ENCODE measurements at regions not wholly inside any gene's neighbourhood (a gene's known extent, or its start where the extent isn't known, plus 50 kb on each side); places are given as distances from the start of the nearest gene placed in this dataset.
"Not testable (repeated sequence)": the region's sequence is repeated elsewhere in the genome, so short reads cannot be mapped to it uniquely, and the experiment has no call there.

DNA sequence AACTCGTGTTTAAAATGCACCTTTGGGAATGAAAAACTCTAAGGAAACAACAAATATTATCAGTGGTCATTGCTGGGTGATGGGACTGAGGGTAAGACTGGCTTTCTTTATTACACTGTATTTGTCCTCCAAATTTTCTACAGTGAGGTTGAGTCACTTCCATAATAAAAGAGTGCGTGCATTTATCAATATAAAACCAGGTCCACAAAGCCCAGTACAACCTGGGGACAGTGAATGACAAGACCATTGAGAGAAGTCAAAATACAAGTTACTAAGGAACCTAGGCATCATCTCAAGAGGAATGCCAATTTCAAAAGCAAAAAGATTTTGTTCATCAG, 76.4 kb downstream of the MAGED4 start:
- no peak for DNase-seq

DNA sequence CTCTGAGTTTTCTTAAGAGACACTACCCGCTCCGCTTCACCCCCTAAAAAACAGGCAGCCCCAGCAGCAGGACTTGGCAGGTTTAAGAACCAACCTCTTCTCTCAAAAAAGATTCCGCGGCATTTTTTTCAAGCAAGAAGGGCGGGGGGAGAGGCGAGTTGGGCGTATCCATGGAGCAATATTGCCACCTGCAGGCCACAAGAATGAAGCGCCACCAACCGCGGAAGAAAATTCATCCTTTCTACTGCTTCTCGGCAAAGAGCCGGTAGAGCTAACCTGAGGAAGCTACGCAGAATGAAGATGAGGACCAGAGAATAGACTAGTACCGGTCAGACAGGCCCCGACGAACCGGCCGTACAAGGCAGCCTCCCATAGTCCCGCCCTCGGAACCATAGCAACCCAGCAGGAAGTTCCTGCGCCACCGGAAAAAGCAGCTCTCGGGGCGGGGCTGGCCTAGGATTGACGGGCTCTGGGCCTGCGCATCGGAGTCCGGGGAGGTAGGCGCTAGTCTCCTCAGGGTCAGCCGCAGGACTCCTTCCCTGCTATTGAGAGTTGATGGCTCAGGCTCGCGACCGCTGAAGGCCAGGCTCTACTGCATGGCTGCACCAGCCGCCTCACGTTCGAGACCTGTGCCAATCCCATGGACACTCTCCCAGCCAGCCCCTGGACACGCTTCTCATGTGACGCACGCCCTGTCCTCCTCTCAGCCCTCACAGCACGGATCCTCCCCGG, 76.9 kb downstream of the MAGED4 start:
- peak; percentile 80 to 99 (median 93) for DNase-seq

DNA sequence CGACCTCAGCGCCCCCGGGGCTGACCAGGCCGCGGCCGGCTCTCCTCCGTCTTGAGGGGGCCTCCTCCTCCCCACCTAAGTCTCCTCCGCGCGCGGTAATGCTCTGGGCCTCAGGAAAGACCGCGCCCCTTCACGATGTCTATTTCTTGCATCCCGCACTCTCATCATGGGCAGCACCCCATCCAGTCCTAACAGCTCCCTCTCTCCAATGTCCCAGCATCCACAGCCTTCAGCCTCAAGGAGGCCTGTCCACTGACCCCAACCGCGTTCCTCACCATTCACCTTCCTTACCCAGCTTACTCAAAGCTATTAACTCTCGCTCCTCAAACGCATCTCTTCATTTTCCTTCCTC, 77.5 kb downstream of the MAGED4 start:
- no peak for DNase-seq

DNA sequence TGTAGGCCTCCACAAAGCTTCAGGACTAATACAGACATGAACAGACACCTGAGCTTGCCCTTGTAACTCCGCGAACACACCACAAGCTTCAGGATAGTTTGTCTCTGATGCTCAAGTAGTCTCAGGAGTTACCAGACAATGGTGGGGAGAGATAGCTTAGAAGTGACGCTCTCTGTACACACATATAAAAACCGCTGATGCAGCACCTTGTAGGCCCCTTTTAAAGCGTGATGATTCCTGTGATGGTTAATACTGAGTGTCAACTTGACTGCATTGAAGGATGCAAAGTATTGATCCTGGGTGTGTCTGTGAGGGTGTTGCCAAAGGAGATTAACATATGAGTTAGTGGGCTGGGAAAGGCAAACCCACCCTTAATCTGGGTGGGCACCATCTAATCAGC, 78.7 kb downstream of the MAGED4 start:
- DNase-seq, result no peak

DNA sequence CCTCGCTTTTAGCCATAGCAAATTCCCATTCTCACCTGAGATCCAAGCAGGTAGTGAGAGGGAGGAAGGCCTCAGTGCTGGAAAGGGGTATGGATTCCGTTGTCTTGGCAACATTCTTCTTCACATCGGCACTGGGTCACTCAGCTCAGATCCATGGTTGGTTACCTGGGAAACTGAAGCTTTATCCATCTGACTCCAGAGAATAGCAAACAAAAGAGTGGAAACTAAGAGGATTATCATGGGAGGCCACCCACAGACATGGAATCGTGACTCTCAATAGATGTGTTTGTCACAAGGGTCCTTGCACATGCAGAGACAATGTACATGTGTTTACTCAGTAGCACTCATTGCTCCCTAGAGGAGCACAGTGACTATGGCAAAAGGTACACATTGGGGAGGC, 81.0 kb downstream of the MAGED4 start:
- DNase-seq, result peak in 2 of 3 experiments; percentile 36 to 73

DNA sequence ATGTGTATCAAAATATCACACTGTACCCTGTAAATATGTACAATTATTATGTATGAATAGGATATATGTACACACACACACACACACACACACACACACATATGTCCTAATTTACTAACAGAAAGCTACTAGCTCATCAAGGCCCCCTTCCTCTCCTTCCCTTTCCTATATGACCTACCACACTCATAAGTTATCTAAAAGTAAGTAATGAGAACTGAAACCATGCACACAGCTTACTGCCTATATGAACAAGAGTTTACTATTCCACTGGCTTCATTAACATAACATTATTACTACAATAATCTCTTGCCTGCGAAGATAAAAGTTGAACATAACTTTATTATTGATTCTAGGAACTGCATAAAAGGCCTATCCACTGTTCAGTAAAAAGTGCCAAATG, 83.8 kb downstream of the MAGED4 start:
- not testable (repeated sequence) for DNase-seq

DNA sequence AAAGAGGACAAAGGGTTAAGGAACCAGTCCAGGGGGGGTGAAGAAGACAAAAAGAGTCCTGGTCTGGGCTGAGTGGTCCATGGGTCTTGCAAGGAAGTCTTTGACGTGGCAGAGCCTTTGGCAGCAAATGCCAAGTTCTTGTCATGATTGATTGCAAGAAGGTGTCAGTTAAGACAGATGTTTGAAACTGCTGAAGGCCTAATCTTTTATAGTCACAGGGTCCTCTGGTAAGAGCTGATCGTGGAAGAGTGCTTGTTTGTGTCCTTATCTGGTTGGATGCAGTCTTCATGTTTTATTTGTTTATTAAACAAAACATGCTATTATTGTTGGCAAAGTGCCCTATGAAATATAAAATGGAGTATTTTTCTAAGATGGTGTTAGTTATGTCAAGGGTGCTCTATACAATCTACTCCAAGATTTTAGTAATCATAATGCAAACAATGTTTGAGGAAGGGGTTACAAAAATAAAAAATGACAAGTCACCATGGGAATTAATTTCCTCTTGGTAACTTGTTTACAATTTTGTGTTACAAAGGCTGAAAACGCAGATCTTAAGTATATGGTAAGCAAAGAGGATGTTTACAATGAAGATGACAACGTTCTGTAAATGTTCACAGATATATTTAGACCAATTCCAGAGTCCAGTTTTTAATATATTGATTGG, 85.9 kb downstream of the MAGED4 start:
- no peak for DNase-seq

DNA sequence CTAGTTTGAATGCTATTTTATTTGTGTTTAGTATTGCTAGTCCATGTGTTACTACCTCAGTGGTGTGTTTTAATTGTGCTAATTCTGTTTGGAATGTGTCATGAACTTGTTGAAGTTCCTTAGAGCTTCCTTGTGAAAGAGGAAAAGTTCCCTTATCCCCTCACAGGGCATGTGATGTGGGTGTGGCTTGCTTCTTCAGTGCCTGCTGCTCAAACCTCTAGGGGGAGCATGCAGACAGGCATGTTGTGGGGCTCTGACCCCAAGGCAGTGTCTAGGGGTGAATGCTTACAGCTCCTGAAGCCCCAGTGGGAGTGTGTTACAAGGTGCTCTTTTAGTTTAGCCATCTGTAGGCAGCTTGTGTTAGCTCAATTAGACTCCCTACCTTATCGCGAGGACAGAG, 86.5 kb downstream of the MAGED4 start:
- peak in 1 of 3 experiments; percentile 32 for DNase-seq

DNA sequence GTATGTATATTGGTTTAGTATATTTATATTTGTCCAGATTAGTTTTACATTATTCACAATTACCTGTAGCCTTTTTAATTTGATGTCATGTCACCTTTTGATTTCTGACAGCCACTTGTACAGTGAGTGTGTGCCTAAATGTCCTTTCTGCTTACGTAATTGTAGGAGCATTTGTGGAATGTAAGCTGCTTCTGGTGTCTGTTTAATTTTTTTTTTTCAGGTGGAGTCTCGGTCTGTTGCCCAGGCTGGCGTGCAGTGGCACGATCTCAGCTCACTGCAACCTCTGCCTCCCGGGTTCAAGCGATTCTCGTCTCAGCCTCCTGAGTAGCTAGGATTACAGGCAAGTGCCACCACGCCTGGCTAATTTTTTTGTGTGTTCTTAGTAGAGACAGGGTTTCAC, 91.2 kb upstream of the XAGE2 start:
- no peak for DNase-seq

DNA sequence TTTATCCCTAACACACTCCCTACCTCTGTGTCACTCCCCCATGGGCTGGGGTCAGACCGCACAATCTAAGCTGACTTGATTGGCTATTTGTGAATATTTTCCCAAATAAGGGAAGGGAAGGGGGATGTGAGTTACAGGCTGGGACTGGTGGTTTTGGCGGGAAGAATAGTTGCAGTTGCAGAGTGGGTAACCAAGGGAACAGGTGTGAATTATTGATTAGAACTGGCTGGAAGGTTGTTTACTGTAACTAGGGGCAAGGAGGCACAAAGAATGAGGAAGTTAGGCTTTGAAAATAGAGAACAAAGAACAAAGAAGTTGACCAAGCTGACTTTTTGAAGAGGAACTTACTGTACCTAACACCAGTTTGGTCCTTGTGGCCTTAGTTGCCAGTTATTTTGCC, 88.0 kb upstream of the XAGE2 start:
- no peak for DNase-seq

DNA sequence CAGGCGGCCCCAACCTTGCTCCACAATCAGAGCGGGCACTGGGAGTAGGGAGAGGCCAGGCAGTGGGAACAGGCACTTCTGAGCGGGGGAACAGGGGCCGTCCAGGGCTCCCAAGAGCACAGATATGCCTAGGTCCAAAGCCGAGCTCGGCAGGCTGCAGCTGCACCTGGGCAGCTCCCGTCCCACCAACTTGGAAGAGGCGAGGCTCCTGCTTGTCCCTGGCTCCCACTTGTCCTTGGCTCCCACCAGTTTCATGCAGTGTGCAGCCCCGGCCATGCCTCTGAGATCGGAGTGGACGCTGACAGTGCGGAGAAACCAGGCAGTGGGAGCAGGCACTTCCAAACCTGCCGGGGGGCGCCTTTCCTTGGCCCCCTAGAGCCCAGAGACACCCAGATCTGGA, 84.0 kb upstream of the XAGE2 start:
- DNase-seq, result no peak

DNA sequence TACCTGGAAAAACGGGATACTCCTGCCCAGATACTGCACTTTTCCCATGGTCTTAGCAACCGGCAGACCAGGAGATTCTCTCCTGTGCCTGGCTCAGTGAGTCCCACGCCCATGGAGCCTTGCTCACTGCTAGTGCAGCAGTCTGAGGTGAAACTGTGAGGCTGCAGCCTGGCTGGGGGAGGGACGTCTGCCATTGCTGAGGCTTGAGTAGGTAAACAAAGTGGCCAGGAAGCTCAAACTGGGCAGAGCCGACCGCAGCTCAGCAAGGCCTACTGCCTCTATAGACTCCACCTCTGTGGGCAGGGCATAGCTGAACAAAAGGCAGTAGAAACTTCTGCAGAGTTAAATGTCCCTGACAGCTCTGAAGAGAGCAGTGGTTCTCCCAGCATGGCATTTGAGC, 69.9 kb upstream of the XAGE2 start:
- DNase-seq, result not testable (repeated sequence)

DNA sequence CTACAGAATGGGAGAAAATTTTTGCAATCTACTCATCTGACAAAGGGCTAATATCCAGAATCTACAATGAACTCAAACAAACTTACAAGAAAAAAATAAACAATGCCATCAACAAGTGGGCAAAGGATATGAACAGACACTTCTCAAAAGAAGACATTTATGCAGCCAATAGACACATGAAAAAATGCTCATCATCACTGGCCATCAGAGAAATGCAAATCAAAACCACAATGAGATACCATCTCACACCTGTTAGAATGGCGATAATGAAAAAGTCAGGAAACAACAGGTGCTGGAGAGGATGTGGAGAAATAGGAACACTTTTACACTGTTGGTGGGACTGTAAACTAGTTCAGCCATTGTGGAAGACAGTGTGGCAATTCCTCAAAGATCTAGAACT, 60.3 kb upstream of the XAGE2 start:
- not testable (repeated sequence) for DNase-seq
